HCT116 (cell line): ENCODE measurements at regions not wholly inside any gene's neighbourhood (a gene's known extent, or its start where the extent isn't known, plus 50 kb on each side); places are given as distances from the start of the nearest gene placed in this dataset.

Experiments
- ATAC-seq: fragments of 200-7000 bp; cut with Tn5 transposase; 2 replicates; pipeline ENCODE4 v1.9.1; 2020; ENCODE audit warnings: mild to moderate bottlenecking, moderate library complexity
- BruUV-seq: library from RNA; stranded (reverse); fragments of 400-500 nt; replicated peaks from 2 replicates; lab custom pipeline; 2021; lab: Mats Ljungman, UMichigan
- CTCF ChIA-PET: fragments of 300-600 bp; sonication (Branson Sonifier 250); formaldehyde crosslinking; loops from one replicate; lab custom pipeline; 2021; ENCODE audit warnings: antibody characterized with exemption; lab: Charles Lee
- POLR2A ChIA-PET: fragments of 300-600, 350-600 bp; sonication (Branson Sonifier 250); formaldehyde crosslinking; loops from one replicate; lab custom pipeline; 2021; ENCODE audit warnings: antibody characterized with exemption; lab: Charles Lee
- RAD21 ChIA-PET, 2 experiments: fragments of 300-600 bp; sonication (Branson Sonifier 250); formaldehyde crosslinking; loops; one replicate each; lab custom pipeline; 2023; ENCODE audit warnings: low total read pairs in 2 of 2; ENCODE audit not compliant: uncharacterized antibody in 2 of 2, unreplicated experiment in 2 of 2, low non-redundant PET in 1 of 2; lab: Charles Lee
- DNase-seq: peaks from one replicate; pipeline ENCODE4 v3.0.0-alpha.2; 2010; ENCODE audit warnings: low read depth, low spot score
- H2AFZ ChIP-seq: fragments of 200-600 bp; shearing (Covaris generic), sonication (generic); 2 replicates; pipeline ENCODE4 v1.6.1; 2017; ENCODE audit warnings: low read depth, mixed run types, mixed read lengths, antibody characterized with exemption, low read length; ENCODE audit not compliant: poor library complexity, severe bottlenecking
- H3K27ac ChIP-seq: 2 replicates; pipeline ENCODE4 v1.5.1; 2012; ENCODE audit warnings: low read depth, low read length
- H3K27me3 ChIP-seq: fragments of 200-600 bp; sonication (generic); 2 replicates; pipeline ENCODE4 v1.6.1; 2016; ENCODE audit warnings: mixed run types, low read length, mixed read lengths; ENCODE audit not compliant: insufficient read depth
- H3K36me3 ChIP-seq, 2 experiments: fragments of 200-500 bp in 1 of 2; fragments of 200-600 bp in 1 of 2; sonication (Bioruptor generic) in 1 of 2; sonication (generic) in 1 of 2; 2 replicates each; pipeline versions ENCODE4 v1.5.1 to v1.6.1; 2014 to 2016; ENCODE audit warnings: low read length in 2 of 2, inconsistent platforms in 1 of 2, mixed read lengths in 1 of 2, mixed run types in 1 of 2; ENCODE audit not compliant: insufficient read depth in 2 of 2, control insufficient read depth in 1 of 2
- H3K4me1 ChIP-seq, 2 experiments: fragments of 200-600 bp in 1 of 2; sonication (generic) in 1 of 2; 2 replicates each; pipeline versions ENCODE4 v1.5.1 to v1.6.1; 2012 to 2017; ENCODE audit warnings: low read length in 2 of 2, inconsistent platforms in 1 of 2, mild to moderate bottlenecking in 1 of 2, mixed read lengths in 1 of 2, mixed run types in 1 of 2, moderate library complexity in 1 of 2; ENCODE audit not compliant: insufficient read depth in 2 of 2, control insufficient read depth in 1 of 2
- H3K4me2 ChIP-seq: fragments of 200-600 bp; sonication (generic); 2 replicates; pipeline ENCODE4 v1.6.1; 2017; ENCODE audit warnings: mixed run types, low read length, mixed read lengths
- H3K4me3 ChIP-seq, 2 experiments: fragments of 200-600 bp in 1 of 2; sonication (generic) in 1 of 2; replicated peaks in 1 of 2; 2 replicates each; pipeline ENCODE4 v1.5.1; 2011 to 2016; ENCODE audit warnings: low read length in 2 of 2, control low read depth in 1 of 2, low read depth in 1 of 2, mild to moderate bottlenecking in 1 of 2, mixed read lengths in 1 of 2, mixed run types in 1 of 2
- H3K79me2 ChIP-seq: fragments of 200-600 bp; sonication (generic); 2 replicates; pipeline ENCODE4 v1.6.1; 2017; ENCODE audit warnings: mild to moderate bottlenecking, mixed run types, low read length, moderate library complexity, mixed read lengths; ENCODE audit not compliant: insufficient read depth
- H3K9ac ChIP-seq: fragments of 200-600 bp; sonication (generic); 2 replicates; pipeline ENCODE4 v1.6.1; 2016; ENCODE audit warnings: low read length, mixed read lengths
- H3K9me2 ChIP-seq: fragments of 200-600 bp; sonication (generic), shearing (Covaris generic); 2 replicates; pipeline ENCODE4 v1.6.1; 2017; ENCODE audit warnings: mixed run types, mild to moderate bottlenecking, moderate library complexity; ENCODE audit not compliant: insufficient read depth
- H3K9me3 ChIP-seq, 2 experiments: fragments of 200-500 bp in 1 of 2; fragments of 200-600 bp in 1 of 2; sonication (Bioruptor generic) in 1 of 2; sonication (generic) in 1 of 2; 2 replicates each; pipeline ENCODE4 v1.6.1; 2014 to 2017; ENCODE audit warnings: low read length in 2 of 2, mixed read lengths in 2 of 2, inconsistent platforms in 1 of 2, low read depth in 1 of 2, mild to moderate bottlenecking in 1 of 2, mixed run types in 1 of 2, moderate library complexity in 1 of 2; ENCODE audit not compliant: control insufficient read depth in 1 of 2, insufficient read depth in 1 of 2
- H4K20me1 ChIP-seq: fragments of 200-600 bp; sonication (generic), shearing (Covaris generic); 2 replicates; pipeline ENCODE4 v1.6.1; 2017; ENCODE audit warnings: mixed run types, mild to moderate bottlenecking, moderate library complexity; ENCODE audit not compliant: insufficient read depth
- CBX3 ChIP-seq: IDR thresholded peaks from 2 replicates; pipeline ENCODE4 v1.6.1; 2012; ENCODE audit warnings: low read depth
- CEBPB ChIP-seq: IDR thresholded peaks from 2 replicates; pipeline ENCODE4 v1.6.1; 2012; ENCODE audit warnings: low read depth
- CTCF ChIP-seq, 3 experiments: fragments of 200-600 bp in 1 of 3; sonication (generic) in 1 of 3; IDR thresholded peaks in 2 of 3; conservative IDR thresholded peaks in 1 of 3; 2 replicates each; pipeline ENCODE4 v1.5.1; 2012 to 2017; ENCODE audit warnings: low read depth in 2 of 3, low read length in 2 of 3, antibody characterized with exemption in 1 of 3, borderline replicate concordance in 1 of 3, control low read depth in 1 of 3, mild to moderate bottlenecking in 1 of 3, mixed read lengths in 1 of 3, mixed run types in 1 of 3, moderate library complexity in 1 of 3; ENCODE audit not compliant: insufficient read depth in 1 of 3
- ELF1 ChIP-seq: IDR thresholded peaks from 2 replicates; pipeline ENCODE4 v1.6.1; 2012; ENCODE audit warnings: low read depth, borderline replicate concordance
- EZH2 ChIP-seq: fragments of 200-600 bp; sonication (generic); IDR thresholded peaks from 2 replicates; pipeline ENCODE4 v1.6.1; 2017; ENCODE audit warnings: antibody characterized with exemption, mixed run types
- REST ChIP-seq: IDR thresholded peaks from 2 replicates; pipeline ENCODE4 v1.6.1; 2012; ENCODE audit warnings: low read depth
- TCF7L2 ChIP-seq: IDR thresholded peaks from 2 replicates; pipeline ENCODE4 v1.7.0; 2011; ENCODE audit warnings: borderline replicate concordance, inconsistent platforms; ENCODE audit not compliant: insufficient read depth, insufficient read length; ENCODE audit errors: extremely low read depth
- YY1 ChIP-seq: IDR thresholded peaks from 2 replicates; pipeline ENCODE4 v1.6.1; 2011; ENCODE audit warnings: low read length, low read depth, moderate library complexity, mild to moderate bottlenecking; ENCODE audit not compliant: insufficient replicate concordance; ENCODE audit errors: extremely low read depth
- ZFX ChIP-seq: fragments of 450-650 bp; IDR thresholded peaks from 2 replicates; pipeline ENCODE4 v1.6.1; 2017
- ZNF274 ChIP-seq: fragments of 200-500 bp; sonication (Bioruptor generic); IDR thresholded peaks from 2 replicates; pipeline ENCODE4 v1.6.1; 2014; ENCODE audit warnings: mild to moderate bottlenecking, low read depth, low read length, inconsistent platforms
- intact Hi-C: fragments of 100-400 bp; cut with micrococcal nuclease; formaldehyde crosslinking; loops from 2 replicates; pipeline ENCODE4 v1.10.0; 2022
- TF ChIP-seq, protein P1 (sequence below): IDR thresholded peaks from 2 replicates; pipeline ENCODE4 v1.6.1; 2012

DNA sequence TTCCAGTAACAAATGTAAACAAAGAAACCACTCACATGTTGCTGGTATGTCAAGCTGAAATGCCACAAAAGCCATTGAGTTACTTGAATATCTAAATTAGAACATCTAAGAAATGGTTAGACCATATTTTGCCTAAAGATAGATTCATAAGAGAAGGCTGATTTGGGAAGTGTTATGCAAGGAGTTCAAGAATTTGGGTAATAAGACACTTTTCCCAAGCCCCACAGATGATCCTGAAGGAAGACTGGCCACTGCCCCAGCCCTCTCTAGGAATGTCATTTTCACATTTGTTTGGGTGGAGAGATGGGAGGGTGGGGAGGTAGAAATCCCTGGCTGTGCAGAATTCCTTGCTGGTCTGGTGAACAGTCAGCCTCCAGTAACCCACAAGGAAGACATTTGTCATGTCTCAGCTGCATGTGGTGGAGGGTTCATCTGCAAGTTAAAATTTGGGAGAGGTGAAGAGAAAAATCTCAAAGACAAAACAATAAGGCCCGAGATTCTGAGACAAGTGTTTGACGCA, 427.2 kb upstream of the KLF6 start:
- H3K4me1 ChIP-seq = no peaks in the 10 kb centered on the region
- no peak overlapping the region for H3K27ac ChIP-seq
- no peaks in the 10 kb centered on the region for H3K36me3 ChIP-seq
- no peaks in the 10 kb centered on the region for H4K20me1 ChIP-seq
- POLR2A ChIA-PET = no interaction called here
- TF ChIP-seq, protein P1, sequence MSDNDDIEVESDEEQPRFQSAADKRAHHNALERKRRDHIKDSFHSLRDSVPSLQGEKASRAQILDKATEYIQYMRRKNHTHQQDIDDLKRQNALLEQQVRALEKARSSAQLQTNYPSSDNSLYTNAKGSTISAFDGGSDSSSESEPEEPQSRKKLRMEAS = no peak
- TF ChIP-seq ELF1 (no peak), ZNF274 (no peak), CBX3 (no peak), CEBPB (no peak), TCF7L2 (no peak), YY1 (no peak), CTCF (IDR thresholded peaks at IDR 0.05 in 2 of 3, conservative IDR thresholded peaks at IDR 0.05 in 1 of 3; ENCODE audit: borderline replicate concordance in 1 of 3, insufficient read depth in 1 of 3, low read depth in 2 of 3, low read length in 2 of 3) (no peak), EZH2 (no peak), REST (no peak), ZFX (no peak)
- TF ChIP-seq, all 23 proteins: peak for 0
- H3K27me3 ChIP-seq = no peaks in the 10 kb centered on the region
- no TSS peak for BruUV-seq
- ChIA-PET CTCF (no interaction called here), RAD21 (no interaction called here)
- no peak overlapping the region for H2AFZ ChIP-seq
- intact Hi-C loops = no loop called here
- no peaks in the 10 kb centered on the region for H3K79me2 ChIP-seq
- H3K9ac ChIP-seq = no peak overlapping the region
- H3K9me2 ChIP-seq = no peaks in the 10 kb centered on the region
- no peaks in the 10 kb centered on the region for H3K9me3 ChIP-seq
- no peak for DNase-seq
- H3K4me2 ChIP-seq = no peak overlapping the region
- ATAC-seq = no peak
- H3K4me3 ChIP-seq = no peak overlapping the region
